ENCODE measurements at regions not wholly inside any gene's neighbourhood (a gene's known extent, or its start where the extent isn't known, plus 50 kb on each side); places are given as distances from the start of the nearest gene placed in this dataset.

- no peak for TF ChIP-seq CTCF (IDR thresholded peaks at IDR 0.05; ENCODE audit: control insufficient read depth, insufficient read depth, low read depth, low read length, missing control alignments)
- H3K4me3 ChIP-seq (ENCODE audit: control insufficient read depth, low read depth, low read length) = no peak overlapping the region
These were observed 465.0 kb downstream of the NR4A2 start for GRCh38 chr2:155867564-155867963.

GRCh38 chr2:155866477-155866876 is 466.0 kb downstream of the NR4A2 start:
- DNase-seq (ENCODE audit: low read depth) = no peak
- TF ChIP-seq CTCF (IDR thresholded peaks at IDR 0.05; ENCODE audit: control insufficient read depth, insufficient read depth, low read depth, low read length, missing control alignments) = no peak

More at GRCh38 chr2:155867564-155867963, 465.0 kb downstream of the NR4A2 start:
- DNase-seq (ENCODE audit: low read depth) = no peak

GRCh38 chr2:155852156-155852555 is 480.4 kb downstream of the NR4A2 start:
- no peak for DNase-seq (ENCODE audit: low read depth)
- TF ChIP-seq CTCF (IDR thresholded peaks at IDR 0.05; ENCODE audit: control insufficient read depth, insufficient read depth, low read depth, low read length, missing control alignments) = no peak
- no peak overlapping the region for H3K4me3 ChIP-seq (ENCODE audit: control insufficient read depth, low read depth, low read length)

More at GRCh38 chr2:155866477-155866876, 466.0 kb downstream of the NR4A2 start:
- no peak overlapping the region for H3K4me3 ChIP-seq (ENCODE audit: control insufficient read depth, low read depth, low read length)

GRCh38 chr2:155846259-155846658 is 486.3 kb downstream of the NR4A2 start:
- TF ChIP-seq CTCF (IDR thresholded peaks at IDR 0.05; ENCODE audit: control insufficient read depth, insufficient read depth, low read depth, low read length, missing control alignments) = no peak
- no peak overlapping the region for H3K4me3 ChIP-seq (ENCODE audit: control insufficient read depth, low read depth, low read length)
- no peak for DNase-seq (ENCODE audit: low read depth)

- TF ChIP-seq CTCF (IDR thresholded peaks at IDR 0.05; ENCODE audit: control insufficient read depth, insufficient read depth, low read depth, low read length, missing control alignments) = no peak
- no peak for DNase-seq (ENCODE audit: low read depth)
- no peak overlapping the region for H3K4me3 ChIP-seq (ENCODE audit: control insufficient read depth, low read depth, low read length)
These were observed 488.1 kb downstream of the NR4A2 start for GRCh38 chr2:155844461-155844860.

GRCh38 chr2:155842103-155842502 is 490.4 kb downstream of the NR4A2 start:
- no peak for TF ChIP-seq CTCF (IDR thresholded peaks at IDR 0.05; ENCODE audit: control insufficient read depth, insufficient read depth, low read depth, low read length, missing control alignments)
- H3K4me3 ChIP-seq (ENCODE audit: control insufficient read depth, low read depth, low read length) = no peak overlapping the region
- no peak for DNase-seq (ENCODE audit: low read depth)

GRCh38 chr2:155841442-155841841 is 491.1 kb downstream of the NR4A2 start:
- DNase-seq (ENCODE audit: low read depth) = no peak
- H3K4me3 ChIP-seq (ENCODE audit: control insufficient read depth, low read depth, low read length) = no peak overlapping the region
- no peak for TF ChIP-seq CTCF (IDR thresholded peaks at IDR 0.05; ENCODE audit: control insufficient read depth, insufficient read depth, low read depth, low read length, missing control alignments)

Measured in AG09309 (cell line).